ENCODE measurements at regions not wholly inside any gene's neighbourhood (a gene's known extent, or its start where the extent isn't known, plus 50 kb on each side); places are given as distances from the start of the nearest gene placed in this dataset.

- Histone ChIP-seq H3K79me2 (no peaks in the 10 kb centered on the region), H2AFZ (no peak overlapping the region), H3K4me2 (ENCODE audit: low read length) (no peak overlapping the region), H3K4me1 (no peaks in the 10 kb centered on the region), H3K36me3 (ENCODE audit: control insufficient read depth, insufficient read depth, low read length) (no peaks in the 10 kb centered on the region), H3K27ac (no peak overlapping the region), H3K9ac (no peak overlapping the region), H3K9me3 (ENCODE audit: control insufficient read depth, low read length) (no peaks in the 10 kb centered on the region), H3K27me3 (ENCODE audit: control insufficient read depth, insufficient read depth, low read length) (no peaks in the 10 kb centered on the region), H3K4me3 (ENCODE audit: low read depth, low read length) (no peak overlapping the region)
- no peak for TF ChIP-seq CTCF (IDR thresholded peaks at IDR 0.05)
These were observed 355.9 kb downstream of the GPM6A start for GRCh38 chr4:175456131-175456530.

GRCh38 chr4:175457956-175458355, 354.1 kb downstream of the GPM6A start:
- H3K36me3 ChIP-seq (ENCODE audit: control insufficient read depth, insufficient read depth, low read length) = no peaks in the 10 kb centered on the region
- H3K4me2 ChIP-seq (ENCODE audit: low read length) = no peak overlapping the region
- no peak overlapping the region for H3K9ac ChIP-seq
- no peaks in the 10 kb centered on the region for H3K79me2 ChIP-seq
- H3K9me3 ChIP-seq (ENCODE audit: control insufficient read depth, low read length) = no peaks in the 10 kb centered on the region
- H3K27me3 ChIP-seq (ENCODE audit: control insufficient read depth, insufficient read depth, low read length) = no peaks in the 10 kb centered on the region
- H2AFZ ChIP-seq = no peak overlapping the region
- H3K27ac ChIP-seq = no peak overlapping the region
- TF ChIP-seq CTCF (IDR thresholded peaks at IDR 0.05) = no peak
- no peak overlapping the region for H3K4me3 ChIP-seq (ENCODE audit: low read depth, low read length)
- no peaks in the 10 kb centered on the region for H3K4me1 ChIP-seq

- H3K79me2 ChIP-seq = no peaks in the 10 kb centered on the region
- H3K4me1 ChIP-seq = no peaks in the 10 kb centered on the region
- no peak overlapping the region for H3K4me3 ChIP-seq (ENCODE audit: low read depth, low read length)
- no peak overlapping the region for H2AFZ ChIP-seq
- H3K9ac ChIP-seq = no peak overlapping the region
- TF ChIP-seq CTCF (IDR thresholded peaks at IDR 0.05) = no peak
- no peaks in the 10 kb centered on the region for H3K27me3 ChIP-seq (ENCODE audit: control insufficient read depth, insufficient read depth, low read length)
- H3K36me3 ChIP-seq (ENCODE audit: control insufficient read depth, insufficient read depth, low read length) = no peaks in the 10 kb centered on the region
- H3K27ac ChIP-seq = no peak overlapping the region
- no peaks in the 10 kb centered on the region for H3K9me3 ChIP-seq (ENCODE audit: control insufficient read depth, low read length)
- H3K4me2 ChIP-seq (ENCODE audit: low read length) = no peak overlapping the region
These were observed 352.5 kb downstream of the GPM6A start for GRCh38 chr4:175459571-175459970.

- no peaks in the 10 kb centered on the region for H3K79me2 ChIP-seq
- no peak overlapping the region for H2AFZ ChIP-seq
- no peaks in the 10 kb centered on the region for H3K27me3 ChIP-seq (ENCODE audit: control insufficient read depth, insufficient read depth, low read length)
- no peak overlapping the region for H3K9ac ChIP-seq
- H3K36me3 ChIP-seq (ENCODE audit: control insufficient read depth, insufficient read depth, low read length) = no peaks in the 10 kb centered on the region
- no peaks in the 10 kb centered on the region for H3K9me3 ChIP-seq (ENCODE audit: control insufficient read depth, low read length)
- no peak for TF ChIP-seq CTCF (IDR thresholded peaks at IDR 0.05)
- H3K4me3 ChIP-seq (ENCODE audit: low read depth, low read length) = no peak overlapping the region
- H3K27ac ChIP-seq = no peak overlapping the region
- H3K4me2 ChIP-seq (ENCODE audit: low read length) = no peak overlapping the region
- no peaks in the 10 kb centered on the region for H3K4me1 ChIP-seq
These were observed 351.6 kb downstream of the GPM6A start for GRCh38 chr4:175460414-175460813.

GRCh38 chr4:175469514-175469913, 342.6 kb downstream of the GPM6A start:
- Histone ChIP-seq H3K9ac (no peak overlapping the region), H3K27me3 (ENCODE audit: control insufficient read depth, insufficient read depth, low read length) (no peaks in the 10 kb centered on the region), H3K36me3 (ENCODE audit: control insufficient read depth, insufficient read depth, low read length) (no peaks in the 10 kb centered on the region), H3K4me2 (ENCODE audit: low read length) (no peak overlapping the region), H3K4me1 (no peaks in the 10 kb centered on the region), H3K4me3 (ENCODE audit: low read depth, low read length) (no peak overlapping the region), H3K9me3 (ENCODE audit: control insufficient read depth, low read length) (no peaks in the 10 kb centered on the region), H3K79me2 (no peaks in the 10 kb centered on the region), H2AFZ (no peak overlapping the region), H3K27ac (peak overlapping the region; percentile 47)
- no peak for TF ChIP-seq CTCF (IDR thresholded peaks at IDR 0.05)
